ENCODE measurements at regions not wholly inside any gene's neighbourhood (a gene's known extent, or its start where the extent isn't known, plus 50 kb on each side); places are given as distances from the start of the nearest gene placed in this dataset.
"Not testable (repeated sequence)": the region's sequence is repeated elsewhere in the genome, so short reads cannot be mapped to it uniquely, and the experiment has no call there.

GRCh38 chr6:60384614-60385013 lies 1901.4 kb downstream of the KHDRBS2 start:
- not testable (repeated sequence) for DNase-seq

GRCh38 chr6:60382771-60383170 lies 1903.3 kb downstream of the KHDRBS2 start:
- DNase-seq = not testable (repeated sequence)

GRCh38 chr6:60374078-60374477 lies 1911.9 kb downstream of the KHDRBS2 start:
- DNase-seq = not testable (repeated sequence)

GRCh38 chr6:60367800-60368199 lies 1918.2 kb downstream of the KHDRBS2 start:
- DNase-seq = not testable (repeated sequence)

GRCh38 chr6:60365901-60366300 lies 1920.1 kb downstream of the KHDRBS2 start:
- not testable (repeated sequence) for DNase-seq

GRCh38 chr6:60342411-60343008 lies 1943.5 kb downstream of the KHDRBS2 start:
- not testable (repeated sequence) for DNase-seq

GRCh38 chr6:60338328-60339071 lies 1947.5 kb downstream of the KHDRBS2 start:
- not testable (repeated sequence) for DNase-seq

- DNase-seq = not testable (repeated sequence)
These were observed 1950.9 kb downstream of the KHDRBS2 start for GRCh38 chr6:60335124-60335523.

- DNase-seq = not testable (repeated sequence)
These were observed 1952.3 kb downstream of the KHDRBS2 start for GRCh38 chr6:60333708-60334107.

- DNase-seq = not testable (repeated sequence)
These were observed 1977.1 kb downstream of the KHDRBS2 start for GRCh38 chr6:60308939-60309338.
